MV-4-11 (cell line): ENCODE measurements at regions not wholly inside any gene's neighbourhood (a gene's known extent, or its start where the extent isn't known, plus 50 kb on each side); places are given as distances from the start of the nearest gene placed in this dataset.
"Not testable (repeated sequence)": the region's sequence is repeated elsewhere in the genome, so short reads cannot be mapped to it uniquely, and the experiment has no call there.

Source experiments
- DNase-seq: peaks from one replicate; lab custom pipeline; 2025; lab: John Stamatoyannopoulos, UW

GRCh38 chr3:74830845-74831244 is 216.4 kb upstream of the CNTN3 start:
- peak; percentile 57 for DNase-seq

- DNase-seq, result not testable (repeated sequence)
Observed at GRCh38 chr3:74825404-74825803, 210.9 kb upstream of the CNTN3 start.

GRCh38 chr3:74824366-74824765 is 209.9 kb upstream of the CNTN3 start:
- no peak for DNase-seq

- no peak for DNase-seq
Observed at GRCh38 chr3:74814181-74814580, 199.7 kb upstream of the CNTN3 start.

GRCh38 chr3:74812756-74813155 is 198.3 kb upstream of the CNTN3 start:
- no peak for DNase-seq

GRCh38 chr3:74808506-74809275 is 194.2 kb upstream of the CNTN3 start:
- DNase-seq, result no peak

- DNase-seq, result peak; percentile 32
Observed at GRCh38 chr3:74801924-74802323, 187.5 kb upstream of the CNTN3 start.

- no peak for DNase-seq
Observed at GRCh38 chr3:74789111-74789510, 174.7 kb upstream of the CNTN3 start.

- no peak for DNase-seq
Observed at GRCh38 chr3:74787011-74787410, 172.6 kb upstream of the CNTN3 start.

GRCh38 chr3:74771401-74771800 is 156.9 kb upstream of the CNTN3 start:
- DNase-seq, result no peak

- no peak for DNase-seq
Observed at GRCh38 chr3:74768010-74768409, 153.6 kb upstream of the CNTN3 start.

- no peak for DNase-seq
Observed at GRCh38 chr3:74766405-74766804, 151.9 kb upstream of the CNTN3 start.

GRCh38 chr3:74763830-74764229 is 149.4 kb upstream of the CNTN3 start:
- DNase-seq, result no peak

- DNase-seq, result no peak
Observed at GRCh38 chr3:74756674-74757073, 142.2 kb upstream of the CNTN3 start.

- no peak for DNase-seq
Observed at GRCh38 chr3:74752290-74752689, 137.8 kb upstream of the CNTN3 start.

- no peak for DNase-seq
Observed at GRCh38 chr3:74751775-74752174, 137.3 kb upstream of the CNTN3 start.

GRCh38 chr3:74750901-74751300 is 136.4 kb upstream of the CNTN3 start:
- no peak for DNase-seq

GRCh38 chr3:74739242-74739641 is 124.8 kb upstream of the CNTN3 start:
- DNase-seq, result no peak

GRCh38 chr3:74722211-74722610 is 107.8 kb upstream of the CNTN3 start:
- DNase-seq, result no peak

GRCh38 chr3:74713977-74714376 is 99.5 kb upstream of the CNTN3 start:
- no peak for DNase-seq

GRCh38 chr3:74711913-74712512 is 97.6 kb upstream of the CNTN3 start:
- DNase-seq, result no peak

- DNase-seq, result no peak
Observed at GRCh38 chr3:74709951-74710350, 95.5 kb upstream of the CNTN3 start.

- DNase-seq, result no peak
Observed at GRCh38 chr3:74693696-74694393, 79.4 kb upstream of the CNTN3 start.
